DND-41 (cell line): ENCODE measurements at regions not wholly inside any gene's neighbourhood (a gene's known extent, or its start where the extent isn't known, plus 50 kb on each side); places are given as distances from the start of the nearest gene placed in this dataset.

Source experiments
- ATAC-seq: fragments of 200-7000 bp; cut with Tn5 transposase; 3 replicates; pipeline ENCODE4 v1.9.1; 2021; ENCODE audit warnings: low read depth; ENCODE audit not compliant: insufficient read depth
- DNase-seq: peaks from one replicate; pipeline ENCODE4 v3.0.0-alpha.2; 2020
- H2AFZ ChIP-seq: 2 replicates; pipeline ENCODE4 v1.6.0; 2012; ENCODE audit warnings: low read depth, low read length
- H3K27ac ChIP-seq: 2 replicates; pipeline ENCODE4 v1.5.1; 2012; ENCODE audit warnings: low read length, inconsistent platforms
- H3K27me3 ChIP-seq: fragments of 200-600 bp; sonication (generic); 2 replicates; pipeline ENCODE4 v1.6.0; 2012; ENCODE audit warnings: low read length, mild to moderate bottlenecking, inconsistent platforms; ENCODE audit not compliant: insufficient read depth, poor library complexity
- H3K36me3 ChIP-seq: 2 replicates; pipeline ENCODE4 v1.5.1; 2012; ENCODE audit warnings: low read length, inconsistent platforms; ENCODE audit not compliant: insufficient read depth
- H3K4me1 ChIP-seq: 2 replicates; pipeline ENCODE4 v1.5.1; 2012; ENCODE audit warnings: mild to moderate bottlenecking, low read length; ENCODE audit not compliant: insufficient read depth
- H3K4me2 ChIP-seq: 2 replicates; pipeline ENCODE4 v1.6.0; 2012; ENCODE audit warnings: mild to moderate bottlenecking, moderate library complexity, low read length, inconsistent platforms; ENCODE audit not compliant: insufficient read depth
- H3K4me3 ChIP-seq, 2 experiments: fragments of 200-600 bp in 1 of 2; shearing (Covaris generic) in 1 of 2; 2 replicates each; pipeline ENCODE4 v1.5.1; 2012 to 2016; ENCODE audit warnings: inconsistent platforms in 2 of 2, low read length in 2 of 2, mild to moderate bottlenecking in 2 of 2, low read depth in 1 of 2, moderate library complexity in 1 of 2
- H3K79me2 ChIP-seq: 2 replicates; pipeline ENCODE4 v1.6.0; 2012; ENCODE audit warnings: low read length, inconsistent platforms; ENCODE audit not compliant: insufficient read depth
- H3K9ac ChIP-seq: 2 replicates; pipeline ENCODE4 v1.6.0; 2012; ENCODE audit warnings: low read depth, mild to moderate bottlenecking, inconsistent platforms, low read length, moderate library complexity
- H3K9me3 ChIP-seq: 2 replicates; pipeline ENCODE4 v1.5.1; 2012; ENCODE audit warnings: low read length, moderate library complexity, mild to moderate bottlenecking, inconsistent platforms; ENCODE audit not compliant: insufficient read depth, severe bottlenecking
- H4K20me1 ChIP-seq: 2 replicates; pipeline ENCODE4 v1.6.0; 2012; ENCODE audit warnings: low read length; ENCODE audit not compliant: insufficient read depth
- EZH2 ChIP-seq: IDR thresholded peaks from 3 replicates; pipeline ENCODE4 v1.6.1; 2012; ENCODE audit warnings: borderline replicate concordance, low read depth, mild to moderate bottlenecking, moderate library complexity, low read length, inconsistent platforms; ENCODE audit not compliant: severe bottlenecking
- TF ChIP-seq, protein P1 (sequence below): IDR thresholded peaks from 2 replicates; pipeline ENCODE4 v1.5.1; 2012; ENCODE audit warnings: borderline replicate concordance, low read length, moderate library complexity, mild to moderate bottlenecking; ENCODE audit not compliant: poor library complexity, severe bottlenecking; ENCODE audit errors: extremely low read depth

DNA sequence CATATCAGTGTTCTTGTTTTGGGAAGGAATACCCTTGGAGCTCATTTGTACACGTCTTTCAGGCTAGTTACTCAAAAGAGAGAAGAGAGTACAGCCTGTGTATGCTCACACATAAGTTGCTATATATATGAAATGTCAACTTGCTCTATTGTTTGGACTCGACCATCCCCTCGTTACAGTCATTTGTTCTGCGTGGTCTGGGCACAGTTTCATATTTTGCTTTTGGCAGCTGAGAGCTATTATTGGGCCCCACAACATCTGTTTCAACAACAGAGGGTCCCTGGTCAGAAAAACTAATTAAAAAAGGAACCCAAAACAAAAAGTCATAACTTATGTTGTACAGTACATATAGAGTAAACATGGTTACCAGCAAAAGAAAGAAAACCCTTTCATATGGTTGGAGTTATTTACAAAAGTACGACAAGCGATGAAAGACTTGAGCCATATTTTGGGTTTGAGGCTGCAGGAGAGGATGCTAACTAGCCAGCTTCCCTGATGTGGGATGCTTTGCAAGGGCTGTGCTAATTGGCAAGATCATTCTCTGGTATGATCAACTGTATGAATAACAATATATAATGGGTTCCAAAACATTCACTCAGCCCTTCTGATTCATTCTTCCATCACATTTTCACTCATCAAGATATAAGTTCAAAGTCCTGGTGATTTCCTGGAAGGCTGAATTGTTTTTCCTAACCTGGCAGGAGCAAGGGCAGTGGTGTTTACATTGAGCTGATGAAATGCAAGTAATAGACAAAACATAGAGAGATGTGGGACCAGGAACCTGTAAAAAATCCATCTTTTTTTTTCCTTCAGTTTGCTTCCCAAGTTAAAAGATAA, 137.9 kb downstream of the RPS12 start:
- ATAC-seq (no peak), DNase-seq (no peak)
- Histone ChIP-seq H3K4me2 (no peak overlapping the region), H3K4me1 (no peaks in the 10 kb centered on the region), H3K27ac (no peak overlapping the region), H4K20me1 (no peaks in the 10 kb centered on the region), H3K79me2 (no peaks in the 10 kb centered on the region), H3K9ac (no peak overlapping the region), H2AFZ (no peak overlapping the region), H3K27me3 (no peaks in the 10 kb centered on the region), H3K36me3 (no peaks in the 10 kb centered on the region), H3K9me3 (no peaks in the 10 kb centered on the region), H3K4me3 (no peak overlapping the region)
- TF ChIP-seq EZH2, result no peak
- TF ChIP-seq, protein P1, sequence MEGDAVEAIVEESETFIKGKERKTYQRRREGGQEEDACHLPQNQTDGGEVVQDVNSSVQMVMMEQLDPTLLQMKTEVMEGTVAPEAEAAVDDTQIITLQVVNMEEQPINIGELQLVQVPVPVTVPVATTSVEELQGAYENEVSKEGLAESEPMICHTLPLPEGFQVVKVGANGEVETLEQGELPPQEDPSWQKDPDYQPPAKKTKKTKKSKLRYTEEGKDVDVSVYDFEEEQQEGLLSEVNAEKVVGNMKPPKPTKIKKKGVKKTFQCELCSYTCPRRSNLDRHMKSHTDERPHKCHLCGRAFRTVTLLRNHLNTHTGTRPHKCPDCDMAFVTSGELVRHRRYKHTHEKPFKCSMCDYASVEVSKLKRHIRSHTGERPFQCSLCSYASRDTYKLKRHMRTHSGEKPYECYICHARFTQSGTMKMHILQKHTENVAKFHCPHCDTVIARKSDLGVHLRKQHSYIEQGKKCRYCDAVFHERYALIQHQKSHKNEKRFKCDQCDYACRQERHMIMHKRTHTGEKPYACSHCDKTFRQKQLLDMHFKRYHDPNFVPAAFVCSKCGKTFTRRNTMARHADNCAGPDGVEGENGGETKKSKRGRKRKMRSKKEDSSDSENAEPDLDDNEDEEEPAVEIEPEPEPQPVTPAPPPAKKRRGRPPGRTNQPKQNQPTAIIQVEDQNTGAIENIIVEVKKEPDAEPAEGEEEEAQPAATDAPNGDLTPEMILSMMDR, result no peak

DNA sequence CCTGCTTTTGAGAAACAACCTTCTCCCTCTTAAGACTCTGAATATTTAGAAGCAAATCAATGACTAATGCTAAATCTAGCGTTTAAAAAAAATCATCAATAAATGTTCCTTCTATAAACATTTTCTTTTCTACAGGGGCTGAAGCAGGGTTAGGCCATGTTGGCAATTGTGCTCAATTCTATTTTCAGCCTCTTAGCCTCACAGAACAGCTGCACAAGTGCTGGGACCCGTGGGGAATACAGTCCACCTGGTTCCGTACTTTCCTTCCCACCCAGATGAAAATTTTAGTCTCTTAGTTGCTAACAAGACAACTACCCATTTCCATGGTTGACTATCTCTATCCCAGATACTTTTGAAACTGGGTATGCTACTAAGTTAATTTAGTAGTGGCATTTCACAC, 138.6 kb downstream of the RPS12 start:
- DNase-seq (no peak), ATAC-seq (no peak)
- no peak overlapping the region for H2AFZ ChIP-seq
- no peaks in the 10 kb centered on the region for H3K36me3 ChIP-seq
- H3K9me3 ChIP-seq, result no peaks in the 10 kb centered on the region
- H4K20me1 ChIP-seq, result no peaks in the 10 kb centered on the region
- H3K4me2 ChIP-seq, result no peak overlapping the region
- no peak overlapping the region for H3K9ac ChIP-seq
- no peak overlapping the region for H3K4me3 ChIP-seq
- no peaks in the 10 kb centered on the region for H3K27me3 ChIP-seq
- TF ChIP-seq EZH2, result no peak
- TF ChIP-seq, protein P1, result no peak
- no peaks in the 10 kb centered on the region for H3K79me2 ChIP-seq
- H3K4me1 ChIP-seq, result no peaks in the 10 kb centered on the region
- H3K27ac ChIP-seq, result no peak overlapping the region

GRCh38 chr6:132954222-132954621, 139.9 kb downstream of the RPS12 start:
- H3K36me3 ChIP-seq, result no peaks in the 10 kb centered on the region
- DNase-seq, result no peak
- no peaks in the 10 kb centered on the region for H4K20me1 ChIP-seq
- H3K9me3 ChIP-seq, result no peaks in the 10 kb centered on the region
- no peaks in the 10 kb centered on the region for H3K27me3 ChIP-seq
- no peak overlapping the region for H3K27ac ChIP-seq
- H2AFZ ChIP-seq, result no peak overlapping the region
- no peak for ATAC-seq
- no peak overlapping the region for H3K9ac ChIP-seq
- H3K4me2 ChIP-seq, result no peak overlapping the region
- no peak overlapping the region for H3K4me3 ChIP-seq
- no peaks in the 10 kb centered on the region for H3K79me2 ChIP-seq
- H3K4me1 ChIP-seq, result no peaks in the 10 kb centered on the region
- TF ChIP-seq, protein P1, result no peak
- TF ChIP-seq EZH2, result no peak
